ENCODE measurements at regions not wholly inside any gene's neighbourhood (a gene's known extent, or its start where the extent isn't known, plus 50 kb on each side); places are given as distances from the start of the nearest gene placed in this dataset.

DNA sequence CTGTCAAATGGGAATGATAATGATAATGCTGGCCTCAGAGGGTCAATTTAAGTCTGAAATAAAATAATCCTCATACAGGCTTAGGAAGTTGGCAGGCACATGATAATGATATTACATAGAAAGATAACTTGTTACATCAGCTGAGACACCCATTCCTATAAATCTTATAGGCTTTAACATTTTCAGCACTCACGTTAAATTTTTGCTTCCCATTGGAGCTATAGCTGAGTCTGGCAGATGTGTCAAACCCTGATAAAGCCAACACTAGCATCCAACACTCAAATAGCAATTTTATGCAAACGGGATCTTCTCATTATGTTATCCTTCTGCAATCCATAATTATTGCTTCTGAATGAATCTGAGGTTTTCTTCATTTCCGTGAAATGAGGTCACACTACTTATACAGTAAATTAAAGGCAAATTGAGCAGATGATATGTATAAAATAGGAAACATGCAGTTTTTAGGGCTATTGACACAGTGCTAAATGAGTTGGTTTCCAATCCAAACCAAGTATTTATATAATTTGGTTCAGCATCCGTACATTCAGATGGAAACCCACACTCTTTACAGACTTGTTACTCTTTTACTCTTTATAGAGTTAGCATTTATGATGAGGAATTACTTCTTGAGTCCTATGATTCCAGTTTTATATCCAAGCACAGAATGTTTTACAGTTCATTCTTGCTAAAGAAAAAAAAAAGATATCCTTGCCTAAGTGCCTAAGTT is 481.6 kb downstream of the BTBD3 start:
- H3K9me3 Mint-ChIP-seq: peaks cover 4% of the 10 kb centered on the region
- no peaks in the 10 kb centered on the region for H3K27me3 Mint-ChIP-seq (ENCODE audit: low read depth)
- H3K27ac Mint-ChIP-seq: no peak overlapping the region
- TF ChIP-seq, protein P1, sequence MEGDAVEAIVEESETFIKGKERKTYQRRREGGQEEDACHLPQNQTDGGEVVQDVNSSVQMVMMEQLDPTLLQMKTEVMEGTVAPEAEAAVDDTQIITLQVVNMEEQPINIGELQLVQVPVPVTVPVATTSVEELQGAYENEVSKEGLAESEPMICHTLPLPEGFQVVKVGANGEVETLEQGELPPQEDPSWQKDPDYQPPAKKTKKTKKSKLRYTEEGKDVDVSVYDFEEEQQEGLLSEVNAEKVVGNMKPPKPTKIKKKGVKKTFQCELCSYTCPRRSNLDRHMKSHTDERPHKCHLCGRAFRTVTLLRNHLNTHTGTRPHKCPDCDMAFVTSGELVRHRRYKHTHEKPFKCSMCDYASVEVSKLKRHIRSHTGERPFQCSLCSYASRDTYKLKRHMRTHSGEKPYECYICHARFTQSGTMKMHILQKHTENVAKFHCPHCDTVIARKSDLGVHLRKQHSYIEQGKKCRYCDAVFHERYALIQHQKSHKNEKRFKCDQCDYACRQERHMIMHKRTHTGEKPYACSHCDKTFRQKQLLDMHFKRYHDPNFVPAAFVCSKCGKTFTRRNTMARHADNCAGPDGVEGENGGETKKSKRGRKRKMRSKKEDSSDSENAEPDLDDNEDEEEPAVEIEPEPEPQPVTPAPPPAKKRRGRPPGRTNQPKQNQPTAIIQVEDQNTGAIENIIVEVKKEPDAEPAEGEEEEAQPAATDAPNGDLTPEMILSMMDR (IDR thresholded peaks at IDR 0.05; ENCODE audit: unreplicated experiment in 3 of 3): no peak
- no peaks in the 10 kb centered on the region for H3K4me1 Mint-ChIP-seq
- no peaks in the 10 kb centered on the region for H3K36me3 Mint-ChIP-seq (ENCODE audit: low read depth)
- H3K4me3 Mint-ChIP-seq: no peak overlapping the region

DNA sequence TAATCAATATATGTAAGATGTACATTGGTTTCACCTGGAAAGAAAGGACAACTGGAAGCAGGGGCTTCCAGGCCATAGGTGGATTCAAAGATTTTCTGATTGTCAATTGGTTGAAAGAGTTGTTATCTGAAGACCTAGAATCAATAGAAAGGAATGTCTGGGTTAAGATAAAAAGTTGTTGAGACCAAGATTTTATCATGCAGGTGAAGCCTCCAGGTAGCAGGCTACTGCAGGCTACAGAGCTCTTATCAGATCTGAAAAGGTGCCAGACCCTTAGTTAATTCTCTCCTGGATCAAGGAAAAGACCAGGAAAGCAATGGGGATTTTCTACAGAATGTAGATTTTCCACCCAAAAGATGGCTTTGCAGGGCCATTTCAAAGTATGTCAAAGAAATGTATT is 487.2 kb downstream of the BTBD3 start:
- Mint-ChIP-seq H3K9me3 (peaks cover 23% of the 10 kb centered on the region), H3K27me3 (ENCODE audit: low read depth) (no peaks in the 10 kb centered on the region), H3K4me3 (no peak overlapping the region), H3K27ac (no peak overlapping the region), H3K4me1 (no peaks in the 10 kb centered on the region), H3K36me3 (ENCODE audit: low read depth) (no peaks in the 10 kb centered on the region)
- TF ChIP-seq, protein P1 (IDR thresholded peaks at IDR 0.05; ENCODE audit: unreplicated experiment in 3 of 3): no peak

DNA sequence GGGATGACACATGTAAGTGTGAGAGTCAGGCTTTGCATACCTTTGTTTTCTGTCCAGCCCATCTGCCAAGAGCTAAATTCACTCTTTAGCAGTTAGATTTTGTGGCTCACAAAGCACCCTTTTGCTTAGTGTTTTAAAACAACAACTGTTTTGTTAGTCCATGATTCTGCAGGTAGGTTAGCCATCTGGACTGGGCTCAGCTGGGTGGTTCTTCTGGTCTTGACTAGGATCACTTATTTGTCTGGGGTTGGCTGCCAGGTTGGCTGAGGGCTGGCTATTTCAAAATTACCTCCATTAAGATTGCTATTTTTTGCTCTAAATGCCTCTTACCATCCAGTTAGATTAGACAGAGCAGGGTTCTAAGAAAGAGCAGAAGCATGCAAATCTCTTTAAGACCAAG is 489.3 kb downstream of the BTBD3 start:
- H3K4me1 Mint-ChIP-seq: no peaks in the 10 kb centered on the region
- H3K27me3 Mint-ChIP-seq (ENCODE audit: low read depth): no peaks in the 10 kb centered on the region
- H3K4me3 Mint-ChIP-seq: no peak overlapping the region
- H3K9me3 Mint-ChIP-seq: peaks cover 23% of the 10 kb centered on the region
- TF ChIP-seq, protein P1 (IDR thresholded peaks at IDR 0.05; ENCODE audit: unreplicated experiment in 3 of 3): no peak
- H3K36me3 Mint-ChIP-seq (ENCODE audit: low read depth): no peaks in the 10 kb centered on the region
- H3K27ac Mint-ChIP-seq: no peak overlapping the region

DNA sequence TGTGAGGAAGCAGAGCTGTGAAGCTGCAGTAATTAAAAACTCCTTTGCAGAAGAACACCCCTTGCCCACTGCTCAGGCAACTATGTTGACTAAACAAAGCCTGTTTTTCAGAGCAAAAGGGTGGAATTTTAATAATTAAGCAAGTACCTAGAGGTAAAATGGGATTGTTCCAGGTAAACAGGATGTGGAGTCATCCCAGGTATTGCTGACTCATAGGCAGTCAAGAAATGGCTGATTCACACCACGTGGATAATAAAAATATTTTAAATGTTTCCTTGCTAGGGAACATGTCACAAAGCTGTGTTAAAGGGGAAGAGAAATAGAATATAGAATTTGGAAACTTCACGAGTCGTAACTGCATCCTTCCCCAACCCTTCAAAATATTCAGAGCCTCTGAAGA is 491.8 kb downstream of the BTBD3 start:
- H3K9me3 Mint-ChIP-seq: peaks cover 18% of the 10 kb centered on the region
- no peaks in the 10 kb centered on the region for H3K36me3 Mint-ChIP-seq (ENCODE audit: low read depth)
- no peaks in the 10 kb centered on the region for H3K27me3 Mint-ChIP-seq (ENCODE audit: low read depth)
- TF ChIP-seq, protein P1 (IDR thresholded peaks at IDR 0.05; ENCODE audit: unreplicated experiment in 3 of 3): no peak
- peaks cover 5% of the 10 kb centered on the region for H3K4me1 Mint-ChIP-seq
- no peak overlapping the region for H3K27ac Mint-ChIP-seq
- no peak overlapping the region for H3K4me3 Mint-ChIP-seq

DNA sequence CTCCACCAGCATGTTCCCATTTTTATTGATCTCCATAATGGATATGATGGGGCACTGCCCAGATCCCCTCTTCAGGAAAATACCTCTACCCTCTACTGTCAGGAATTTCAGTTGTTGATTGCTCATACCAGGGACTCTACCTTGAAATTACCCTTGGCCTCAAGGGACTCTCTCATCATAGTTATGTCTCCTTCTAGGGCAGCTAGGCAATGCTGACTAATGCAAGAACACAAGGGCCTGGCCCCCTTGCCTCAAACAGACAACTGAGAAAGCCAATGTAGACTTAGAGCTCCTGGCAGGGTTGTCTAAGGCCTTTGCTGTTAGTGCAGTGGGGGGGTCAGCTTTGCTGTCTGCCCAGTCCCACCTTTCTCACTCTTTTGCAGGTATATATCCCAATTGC is 493.1 kb downstream of the BTBD3 start:
- TF ChIP-seq, protein P1 (IDR thresholded peaks at IDR 0.05; ENCODE audit: unreplicated experiment in 3 of 3): no peak
- no peak overlapping the region for H3K27ac Mint-ChIP-seq
- no peak overlapping the region for H3K4me3 Mint-ChIP-seq
- peaks cover 18% of the 10 kb centered on the region for H3K4me1 Mint-ChIP-seq
- H3K27me3 Mint-ChIP-seq (ENCODE audit: low read depth): no peaks in the 10 kb centered on the region
- H3K36me3 Mint-ChIP-seq (ENCODE audit: low read depth): no peaks in the 10 kb centered on the region
- peaks cover 18% of the 10 kb centered on the region for H3K9me3 Mint-ChIP-seq

Measured in nephron (organoid).